HCT116 (cell line): ENCODE measurements at regions not wholly inside any gene's neighbourhood (a gene's known extent, or its start where the extent isn't known, plus 50 kb on each side); places are given as distances from the start of the nearest gene placed in this dataset.

ENCODE experiments used
- ATAC-seq: fragments of 200-7000 bp; cut with Tn5 transposase; 2 replicates; pipeline ENCODE4 v1.9.1; 2020; ENCODE audit warnings: mild to moderate bottlenecking, moderate library complexity
- BruUV-seq: library from RNA; stranded (reverse); fragments of 400-500 nt; replicated peaks from 2 replicates; lab custom pipeline; 2021; lab: Mats Ljungman, UMichigan
- CTCF ChIA-PET: fragments of 300-600 bp; sonication (Branson Sonifier 250); formaldehyde crosslinking; loops from one replicate; lab custom pipeline; 2021; ENCODE audit warnings: antibody characterized with exemption; lab: Charles Lee
- POLR2A ChIA-PET: fragments of 300-600, 350-600 bp; sonication (Branson Sonifier 250); formaldehyde crosslinking; loops from one replicate; lab custom pipeline; 2021; ENCODE audit warnings: antibody characterized with exemption; lab: Charles Lee
- RAD21 ChIA-PET, 2 experiments: fragments of 300-600 bp; sonication (Branson Sonifier 250); formaldehyde crosslinking; loops; one replicate each; lab custom pipeline; 2023; ENCODE audit warnings: low total read pairs in 2 of 2; ENCODE audit not compliant: uncharacterized antibody in 2 of 2, unreplicated experiment in 2 of 2, low non-redundant PET in 1 of 2; lab: Charles Lee
- DNase-seq: peaks from one replicate; pipeline ENCODE4 v3.0.0-alpha.2; 2010; ENCODE audit warnings: low read depth, low spot score
- H2AFZ ChIP-seq: fragments of 200-600 bp; shearing (Covaris generic), sonication (generic); 2 replicates; pipeline ENCODE4 v1.6.1; 2017; ENCODE audit warnings: low read depth, mixed run types, mixed read lengths, antibody characterized with exemption, low read length; ENCODE audit not compliant: poor library complexity, severe bottlenecking
- H3K27ac ChIP-seq: 2 replicates; pipeline ENCODE4 v1.5.1; 2012; ENCODE audit warnings: low read depth, low read length
- H3K27me3 ChIP-seq: fragments of 200-600 bp; sonication (generic); 2 replicates; pipeline ENCODE4 v1.6.1; 2016; ENCODE audit warnings: mixed run types, low read length, mixed read lengths; ENCODE audit not compliant: insufficient read depth
- H3K36me3 ChIP-seq, 2 experiments: fragments of 200-500 bp in 1 of 2; fragments of 200-600 bp in 1 of 2; sonication (Bioruptor generic) in 1 of 2; sonication (generic) in 1 of 2; 2 replicates each; pipeline versions ENCODE4 v1.5.1 to v1.6.1; 2014 to 2016; ENCODE audit warnings: low read length in 2 of 2, inconsistent platforms in 1 of 2, mixed read lengths in 1 of 2, mixed run types in 1 of 2; ENCODE audit not compliant: insufficient read depth in 2 of 2, control insufficient read depth in 1 of 2
- H3K4me1 ChIP-seq, 2 experiments: fragments of 200-600 bp in 1 of 2; sonication (generic) in 1 of 2; 2 replicates each; pipeline versions ENCODE4 v1.5.1 to v1.6.1; 2012 to 2017; ENCODE audit warnings: low read length in 2 of 2, inconsistent platforms in 1 of 2, mild to moderate bottlenecking in 1 of 2, mixed read lengths in 1 of 2, mixed run types in 1 of 2, moderate library complexity in 1 of 2; ENCODE audit not compliant: insufficient read depth in 2 of 2, control insufficient read depth in 1 of 2
- H3K4me2 ChIP-seq: fragments of 200-600 bp; sonication (generic); 2 replicates; pipeline ENCODE4 v1.6.1; 2017; ENCODE audit warnings: mixed run types, low read length, mixed read lengths
- H3K4me3 ChIP-seq, 2 experiments: fragments of 200-600 bp in 1 of 2; sonication (generic) in 1 of 2; replicated peaks in 1 of 2; 2 replicates each; pipeline ENCODE4 v1.5.1; 2011 to 2016; ENCODE audit warnings: low read length in 2 of 2, control low read depth in 1 of 2, low read depth in 1 of 2, mild to moderate bottlenecking in 1 of 2, mixed read lengths in 1 of 2, mixed run types in 1 of 2
- H3K79me2 ChIP-seq: fragments of 200-600 bp; sonication (generic); 2 replicates; pipeline ENCODE4 v1.6.1; 2017; ENCODE audit warnings: mild to moderate bottlenecking, mixed run types, low read length, moderate library complexity, mixed read lengths; ENCODE audit not compliant: insufficient read depth
- H3K9ac ChIP-seq: fragments of 200-600 bp; sonication (generic); 2 replicates; pipeline ENCODE4 v1.6.1; 2016; ENCODE audit warnings: low read length, mixed read lengths
- H3K9me2 ChIP-seq: fragments of 200-600 bp; sonication (generic), shearing (Covaris generic); 2 replicates; pipeline ENCODE4 v1.6.1; 2017; ENCODE audit warnings: mixed run types, mild to moderate bottlenecking, moderate library complexity; ENCODE audit not compliant: insufficient read depth
- H3K9me3 ChIP-seq, 2 experiments: fragments of 200-500 bp in 1 of 2; fragments of 200-600 bp in 1 of 2; sonication (Bioruptor generic) in 1 of 2; sonication (generic) in 1 of 2; 2 replicates each; pipeline ENCODE4 v1.6.1; 2014 to 2017; ENCODE audit warnings: low read length in 2 of 2, mixed read lengths in 2 of 2, inconsistent platforms in 1 of 2, low read depth in 1 of 2, mild to moderate bottlenecking in 1 of 2, mixed run types in 1 of 2, moderate library complexity in 1 of 2; ENCODE audit not compliant: control insufficient read depth in 1 of 2, insufficient read depth in 1 of 2
- H4K20me1 ChIP-seq: fragments of 200-600 bp; sonication (generic), shearing (Covaris generic); 2 replicates; pipeline ENCODE4 v1.6.1; 2017; ENCODE audit warnings: mixed run types, mild to moderate bottlenecking, moderate library complexity; ENCODE audit not compliant: insufficient read depth
- CEBPB ChIP-seq: IDR thresholded peaks from 2 replicates; pipeline ENCODE4 v1.6.1; 2012; ENCODE audit warnings: low read depth
- CTCF ChIP-seq, 3 experiments: fragments of 200-600 bp in 1 of 3; sonication (generic) in 1 of 3; IDR thresholded peaks in 2 of 3; conservative IDR thresholded peaks in 1 of 3; 2 replicates each; pipeline ENCODE4 v1.5.1; 2012 to 2017; ENCODE audit warnings: low read depth in 2 of 3, low read length in 2 of 3, antibody characterized with exemption in 1 of 3, borderline replicate concordance in 1 of 3, control low read depth in 1 of 3, mild to moderate bottlenecking in 1 of 3, mixed read lengths in 1 of 3, mixed run types in 1 of 3, moderate library complexity in 1 of 3; ENCODE audit not compliant: insufficient read depth in 1 of 3
- ELF1 ChIP-seq: IDR thresholded peaks from 2 replicates; pipeline ENCODE4 v1.6.1; 2012; ENCODE audit warnings: low read depth, borderline replicate concordance
- FOSL1 ChIP-seq: IDR thresholded peaks from 2 replicates; pipeline ENCODE4 v1.6.1; 2012; ENCODE audit warnings: low read depth
- SRF ChIP-seq: IDR thresholded peaks from 2 replicates; pipeline ENCODE4 v1.6.1; 2012; ENCODE audit warnings: low read depth
- TCF7L2 ChIP-seq: IDR thresholded peaks from 2 replicates; pipeline ENCODE4 v1.7.0; 2011; ENCODE audit warnings: borderline replicate concordance, inconsistent platforms; ENCODE audit not compliant: insufficient read depth, insufficient read length; ENCODE audit errors: extremely low read depth
- ZBTB33 ChIP-seq: IDR thresholded peaks from 2 replicates; pipeline ENCODE4 v1.6.1; 2011; ENCODE audit warnings: mild to moderate bottlenecking, low read length, moderate library complexity; ENCODE audit not compliant: insufficient replicate concordance; ENCODE audit errors: extremely low read depth
- intact Hi-C: fragments of 100-400 bp; cut with micrococcal nuclease; formaldehyde crosslinking; loops from 2 replicates; pipeline ENCODE4 v1.10.0; 2022

GRCh38 chr4:123510659-123511058 is 114.1 kb downstream of the SPRY1 start:
- H3K27me3 ChIP-seq = no peaks in the 10 kb centered on the region
- no peaks in the 10 kb centered on the region for H4K20me1 ChIP-seq
- peaks cover 0 to 4% of the 10 kb centered on the region in 2 experiments; a peak in 1 of 4 replicates for H3K4me1 ChIP-seq
- intact Hi-C loops = no loop called here
- no TSS peak for BruUV-seq
- ChIA-PET CTCF (no interaction called here), RAD21 (no interaction called here), POLR2A (no interaction called here)
- H2AFZ ChIP-seq = no peak overlapping the region
- no peaks in the 10 kb centered on the region for H3K9me3 ChIP-seq
- H3K9me2 ChIP-seq = no peaks in the 10 kb centered on the region
- H3K9ac ChIP-seq = no peak overlapping the region
- no peaks in the 10 kb centered on the region for H3K36me3 ChIP-seq
- H3K27ac ChIP-seq = no peak overlapping the region
- H3K4me3 ChIP-seq = no peak overlapping the region
- TF ChIP-seq SRF = no peak
- no peak for TF ChIP-seq ZBTB33
- no peak for TF ChIP-seq TCF7L2
- TF ChIP-seq ELF1 = no peak
- no peak for TF ChIP-seq CEBPB
- no peak for TF ChIP-seq CTCF (IDR thresholded peaks at IDR 0.05 in 2 of 3, conservative IDR thresholded peaks at IDR 0.05 in 1 of 3; ENCODE audit: borderline replicate concordance in 1 of 3, insufficient read depth in 1 of 3, low read depth in 2 of 3, low read length in 2 of 3)
- TF ChIP-seq FOSL1 = no peak
- DNase-seq (no peak), ATAC-seq (no peak)
- no peak overlapping the region for H3K4me2 ChIP-seq
- no peaks in the 10 kb centered on the region for H3K79me2 ChIP-seq
